HG03469 (cell line): ENCODE measurements at regions not wholly inside any gene's neighbourhood (a gene's known extent, or its start where the extent isn't known, plus 50 kb on each side); places are given as distances from the start of the nearest gene placed in this dataset.

Experiments used
- ATAC-seq: cut with Tn5 transposase; IDR thresholded peaks from one replicate; pipeline ENCODE4 v1.9.1; 2021; ENCODE audit warnings: mild to moderate bottlenecking, moderate library complexity, moderate number of reproducible peaks; ENCODE audit not compliant: unreplicated experiment

DNA sequence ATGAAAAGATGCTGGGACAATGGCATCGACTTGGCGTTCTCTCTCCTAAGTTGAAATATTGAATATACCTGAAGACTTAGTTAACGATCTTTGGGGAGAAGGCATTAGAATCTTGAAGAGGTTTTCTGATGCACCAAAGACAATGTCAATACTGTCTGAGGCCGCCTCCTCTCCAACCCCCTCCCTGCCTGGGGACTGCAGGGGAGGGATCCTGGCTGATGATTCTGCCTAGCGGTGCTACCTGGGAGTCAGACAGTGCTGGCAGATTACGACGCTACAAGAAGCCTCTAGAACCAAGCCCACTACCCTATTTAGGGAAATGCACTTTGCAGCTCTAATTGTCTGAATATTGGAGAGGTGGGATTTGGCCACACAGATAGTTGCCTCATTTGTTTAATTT, 145.6 kb upstream of the HABP2 start:
- ATAC-seq = no peak

DNA sequence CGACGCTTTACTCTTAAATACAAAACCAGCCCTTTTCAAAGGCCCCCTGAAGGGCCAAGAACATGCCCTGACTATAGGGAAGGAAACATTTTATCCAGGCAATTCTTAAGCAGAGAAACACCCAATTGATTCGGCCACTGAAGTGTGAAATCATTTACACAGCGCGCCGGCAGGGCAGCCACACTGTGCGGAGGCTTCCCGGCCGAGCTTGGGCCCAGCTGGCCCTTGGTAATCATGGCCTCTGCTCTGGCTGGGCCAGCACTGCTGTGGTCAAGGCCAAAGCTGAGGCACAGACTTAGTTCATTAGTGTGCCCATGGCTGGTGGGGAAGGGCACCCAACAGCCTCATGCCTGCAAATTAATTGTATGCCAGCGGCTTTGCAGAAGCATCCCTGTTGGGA, 143.7 kb upstream of the HABP2 start:
- no peak for ATAC-seq

DNA sequence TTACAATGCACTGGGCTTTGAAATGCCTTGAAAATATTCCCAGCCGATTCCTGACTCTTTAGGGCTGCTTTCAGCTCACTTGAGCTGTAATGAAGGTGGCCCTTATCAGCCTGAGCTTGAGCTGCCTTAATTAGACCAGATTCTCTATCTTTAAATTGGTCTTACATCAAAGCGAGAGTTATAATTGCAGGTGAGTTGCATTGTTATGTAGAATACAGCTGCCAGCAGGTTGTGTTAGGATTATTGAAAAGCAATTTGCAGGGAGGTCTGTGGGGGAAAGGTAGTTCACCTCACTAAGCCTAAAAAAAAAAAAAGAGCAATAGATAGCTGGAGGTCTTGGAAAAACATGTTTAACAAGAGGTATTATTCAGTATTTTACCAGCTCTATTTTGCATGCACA, 142.2 kb upstream of the HABP2 start:
- ATAC-seq = no peak

- ATAC-seq = no peak
Measured at GRCh38 chr10:113411456-113411855, 141.4 kb upstream of the HABP2 start.

DNA sequence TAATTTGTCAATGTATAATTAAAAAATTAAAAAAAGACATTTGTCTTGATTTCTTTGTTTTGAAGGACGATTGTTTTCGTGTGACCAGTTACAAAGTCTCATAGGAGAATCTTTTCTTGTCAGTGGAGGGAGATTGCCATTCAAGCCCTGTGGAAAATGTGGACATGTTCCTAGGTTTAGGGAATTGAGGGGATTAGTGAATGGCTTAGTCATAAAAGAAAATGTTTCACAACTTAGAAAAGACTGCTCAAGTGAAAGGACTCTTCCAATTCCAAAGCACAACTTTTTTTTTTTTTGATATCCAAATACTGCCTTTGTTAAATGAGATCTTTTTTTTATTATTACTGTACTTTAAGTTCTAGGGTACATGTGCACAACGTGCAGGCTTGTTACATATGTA, 140.7 kb upstream of the HABP2 start:
- no peak for ATAC-seq

DNA sequence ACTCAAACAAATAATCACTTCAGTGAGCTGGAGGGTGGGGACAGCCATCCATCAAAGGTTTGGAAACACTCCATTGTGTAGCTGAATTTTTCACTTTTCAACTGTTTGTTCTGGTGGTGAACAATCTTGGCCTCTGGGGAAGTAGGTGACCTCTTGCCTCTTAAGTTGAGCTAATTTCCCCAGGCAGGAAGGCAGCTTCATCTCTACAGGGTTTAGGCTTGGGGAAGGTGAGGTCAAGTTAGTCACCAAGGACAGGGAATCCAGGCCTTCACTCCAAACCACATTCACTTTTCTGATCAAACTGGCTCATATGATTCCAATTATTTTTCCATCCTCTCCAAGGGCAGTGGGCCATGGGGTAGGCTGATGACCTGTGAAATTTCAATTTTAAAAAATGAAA, 138.3 kb upstream of the HABP2 start:
- no peak for ATAC-seq

GRCh38 chr10:113415246-113415645, 137.6 kb upstream of the HABP2 start:
- ATAC-seq = no peak

- no peak for ATAC-seq
Measured at GRCh38 chr10:113420057-113420732, 132.7 kb upstream of the HABP2 start.

DNA sequence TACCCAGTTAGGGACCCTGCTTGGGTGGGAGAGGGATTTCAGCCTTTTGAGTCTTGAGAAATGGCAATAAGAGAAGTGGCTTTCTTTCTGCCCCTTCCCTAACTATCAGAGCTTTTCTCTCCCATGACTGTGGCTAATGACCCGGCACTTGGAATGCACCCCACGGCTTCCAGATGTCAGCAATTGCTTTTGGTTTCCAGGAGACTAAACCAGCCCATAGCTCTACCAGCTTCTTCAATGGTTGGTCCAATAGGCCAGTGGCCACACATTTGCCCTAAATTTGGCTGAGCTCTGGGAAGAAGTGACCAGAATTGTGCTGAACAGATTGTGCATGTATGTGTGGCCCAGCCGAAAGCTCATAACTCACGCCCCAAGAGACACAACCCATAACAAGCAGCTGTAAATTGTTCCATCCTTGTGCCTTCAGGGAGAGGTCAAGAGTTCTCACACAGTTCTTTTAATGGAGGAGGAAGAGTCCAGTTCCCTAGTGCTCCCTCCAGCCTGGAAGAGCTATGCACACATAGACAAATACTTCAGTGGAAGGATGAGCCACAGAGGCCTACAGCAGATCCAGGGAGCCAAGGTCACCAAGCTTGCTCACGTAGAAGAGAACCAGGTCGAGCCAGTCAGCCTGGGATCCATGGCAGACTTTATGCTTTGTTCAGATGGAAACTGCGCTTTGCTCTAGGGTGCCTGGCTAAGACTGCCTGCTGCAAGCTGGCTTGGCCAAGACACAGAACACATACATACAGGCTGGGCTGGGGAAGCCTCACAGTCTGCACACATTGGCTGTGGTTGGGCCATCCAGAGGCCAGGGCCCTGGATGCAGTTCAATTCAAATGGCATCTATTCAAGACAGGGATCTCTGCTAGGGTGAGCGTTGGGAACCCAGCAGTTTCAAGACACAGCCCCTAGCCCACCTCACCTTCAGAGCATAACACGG, 131.8 kb upstream of the HABP2 start:
- ATAC-seq = no peak

DNA sequence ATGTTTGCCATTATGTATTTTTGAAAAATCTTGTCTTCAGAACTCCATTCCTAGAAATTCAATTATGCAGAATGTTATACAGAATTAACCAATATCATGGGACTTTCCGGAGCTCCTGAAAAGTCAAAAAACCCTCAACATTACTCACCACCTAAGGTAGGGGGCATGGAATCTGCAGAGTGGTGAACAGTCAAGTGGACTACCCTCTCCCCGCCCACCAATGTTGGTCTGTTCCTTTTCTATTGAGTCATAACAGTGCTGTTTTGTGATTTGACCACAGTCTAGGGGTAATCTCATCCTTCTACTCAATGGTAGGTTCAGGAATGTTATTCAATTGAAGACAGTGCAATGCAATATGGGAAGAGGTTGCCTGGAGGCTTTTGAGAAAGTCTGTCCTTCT, 130.5 kb upstream of the HABP2 start:
- no peak for ATAC-seq

- no peak for ATAC-seq
Measured at GRCh38 chr10:113423981-113424721, 128.7 kb upstream of the HABP2 start.

DNA sequence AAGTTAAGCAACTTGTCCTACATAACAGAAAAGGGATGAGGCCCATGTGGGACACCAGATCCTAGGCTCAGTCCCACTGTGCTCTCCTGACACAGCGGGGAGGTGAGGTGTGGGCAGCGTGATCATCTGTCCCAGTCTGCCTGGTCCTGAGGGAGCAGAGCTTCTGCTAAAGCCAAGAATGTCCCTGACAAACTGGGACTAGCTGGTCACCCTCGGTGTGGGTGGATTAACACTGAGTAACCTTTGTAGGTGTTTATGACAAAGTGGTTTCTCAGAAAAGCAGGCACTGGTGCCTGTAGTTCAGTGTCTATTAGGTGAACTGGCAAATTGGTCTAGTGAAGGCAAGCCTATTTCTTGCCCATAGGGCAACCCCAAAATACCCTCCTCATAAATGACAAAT, 127.8 kb upstream of the HABP2 start:
- ATAC-seq = no peak

DNA sequence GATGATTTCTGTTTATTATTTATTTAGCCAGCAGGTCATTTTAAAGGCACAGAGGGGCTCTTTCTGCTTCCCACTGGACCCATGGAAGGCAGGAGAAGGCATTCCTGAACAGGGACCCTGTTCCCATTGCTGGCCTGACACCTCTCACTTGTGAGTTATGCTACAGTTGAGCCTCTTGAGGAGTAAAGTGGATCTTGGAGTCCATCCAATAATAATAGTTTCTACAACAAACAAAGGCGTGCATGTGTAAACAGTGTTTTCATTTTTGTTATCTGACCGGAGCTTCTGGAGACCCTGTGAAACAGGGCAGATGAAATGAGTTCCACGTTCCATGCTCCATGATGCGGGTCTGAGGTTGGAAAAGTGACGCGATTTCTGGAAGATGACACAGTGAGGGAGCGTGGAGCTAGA, 127.3 kb upstream of the HABP2 start:
- ATAC-seq = no peak

GRCh38 chr10:113426181-113426877, 126.5 kb upstream of the HABP2 start:
- ATAC-seq = no peak

GRCh38 chr10:113427236-113427735, 125.6 kb upstream of the HABP2 start:
- no peak for ATAC-seq

- ATAC-seq = no peak
Measured at GRCh38 chr10:113427811-113428558, 124.9 kb upstream of the HABP2 start.

DNA sequence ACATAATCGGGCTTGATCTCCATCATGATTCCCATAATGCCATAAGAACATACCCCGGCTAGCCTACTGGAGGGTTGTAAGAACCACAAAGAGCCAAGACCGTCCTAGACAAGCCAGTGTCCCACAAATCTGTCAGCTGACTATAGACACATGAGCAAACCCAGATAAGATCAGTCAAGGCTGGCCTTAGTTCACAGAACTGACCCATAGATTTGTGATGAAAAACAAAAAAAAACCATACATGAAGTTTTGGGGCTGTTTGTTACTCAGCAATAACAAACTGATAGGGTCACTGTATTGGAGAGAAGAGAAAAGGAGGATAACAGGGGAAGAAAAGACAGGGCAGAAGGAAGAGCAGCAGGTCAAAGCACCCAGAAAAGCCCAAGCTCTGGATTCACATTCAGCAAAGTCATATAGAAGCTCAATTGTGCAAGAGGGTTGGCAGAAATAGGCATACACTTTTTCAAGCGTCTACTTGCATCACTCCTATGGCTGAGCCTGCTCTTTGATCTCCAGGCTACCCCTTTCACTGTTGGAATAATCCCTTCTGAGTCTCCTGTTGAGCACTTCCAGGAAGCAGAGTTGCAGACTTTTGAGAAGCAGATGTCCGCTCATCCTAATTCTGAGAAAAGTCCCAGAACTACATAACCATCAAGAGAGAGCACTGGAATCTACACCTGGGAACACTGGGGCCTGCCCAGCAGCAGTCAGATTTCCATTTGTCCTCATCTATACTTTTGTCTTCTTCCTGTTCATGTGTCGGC, 122.0 kb upstream of the HABP2 start:
- no peak for ATAC-seq

DNA sequence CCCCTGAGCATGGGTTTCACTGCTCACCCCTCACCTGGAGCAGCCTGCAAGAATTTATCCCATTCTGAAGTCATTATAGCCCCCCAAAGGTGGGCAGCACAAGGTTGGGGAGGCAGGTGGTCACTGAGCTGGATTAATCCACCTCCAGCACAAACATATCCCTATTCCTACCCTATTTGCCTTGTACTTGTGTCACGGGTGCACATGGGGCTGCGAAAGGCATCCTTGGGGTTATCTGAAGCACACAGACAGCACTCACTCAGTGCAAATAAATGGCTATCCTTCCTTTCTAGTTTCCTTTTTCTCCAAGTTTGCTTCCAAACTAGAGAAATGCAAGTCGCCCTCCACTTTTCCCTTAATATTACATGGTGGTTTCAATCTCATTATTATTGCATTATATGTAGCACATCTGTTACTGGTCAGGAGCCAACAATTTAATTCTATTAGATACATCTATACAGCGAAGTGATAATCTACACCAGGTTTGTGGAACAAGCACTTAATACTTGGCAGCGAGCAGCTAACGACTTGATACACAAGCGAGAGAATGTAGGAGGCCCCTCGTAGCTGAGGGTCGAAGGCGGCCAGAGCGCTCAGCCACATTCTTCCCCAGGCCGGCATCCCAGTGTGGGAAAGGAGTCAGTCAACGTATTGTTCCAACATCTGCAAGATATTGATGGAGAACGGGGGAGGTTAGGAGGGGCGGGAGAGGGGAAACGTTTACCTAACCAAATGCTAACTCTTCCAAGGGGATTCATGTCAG, 121.3 kb upstream of the HABP2 start:
- no peak for ATAC-seq

- no peak for ATAC-seq
Measured at GRCh38 chr10:113433711-113434110, 119.1 kb upstream of the HABP2 start.
